GM12878 (cell line): ENCODE measurements at regions not wholly inside any gene's neighbourhood (a gene's known extent, or its start where the extent isn't known, plus 50 kb on each side); places are given as distances from the start of the nearest gene placed in this dataset.

ENCODE experiments used
- ATAC-seq: fragments of 200-7000 bp; cut with Tn5 transposase; 3 replicates; pipeline ENCODE4 v1.9.1; 2020; ENCODE audit warnings: mild to moderate bottlenecking, moderate library complexity
- BruUV-seq: library from RNA; stranded (reverse); fragments of 400-500 nt; replicated peaks from 2 replicates; lab custom pipeline; 2021; lab: Mats Ljungman, UMichigan
- CTCF ChIA-PET: fragments of 300-600 bp; sonication (Branson Sonifier 250); formaldehyde crosslinking; extraction: SDS; loops from one replicate; lab custom pipeline; 2021; ENCODE audit warnings: inconsistent platforms; lab: Yijun Ruan, JAX
- POLR2A ChIA-PET: fragments of 350-600 bp; formaldehyde crosslinking; extraction: SDS; loops from one replicate; lab custom pipeline; 2021; ENCODE audit warnings: inconsistent platforms; lab: Charles Lee
- RAD21 ChIA-PET: fragments of 300-600 bp; sonication (Branson Sonifier 250); formaldehyde crosslinking; loops from one replicate; lab custom pipeline; 2023; ENCODE audit warnings: antibody characterized with exemption; ENCODE audit not compliant: unreplicated experiment; lab: Charles Lee
- SMC1A ChIA-PET: fragments of 300-600 bp; sonication (Branson Sonifier 250); formaldehyde crosslinking; loops from one replicate; lab custom pipeline; 2023; ENCODE audit not compliant: unreplicated experiment, uncharacterized antibody; lab: Charles Lee
- DNase-seq: peaks from one replicate; pipeline ENCODE4 v3.0.0-alpha.2; 2011; ENCODE audit warnings: low read depth, low spot score
- FAIRE-seq: peaks from 3 replicates; lab custom pipeline; 2011; peaks lifted over from hg19 to GRCh38; lab: Jason Lieb, UNC
- H2AFZ ChIP-seq: 2 replicates; pipeline ENCODE4 v1.6.0; 2011; ENCODE audit warnings: low read depth, low read length, control low read depth; ENCODE audit not compliant: control insufficient read depth
- H3K27ac ChIP-seq: 2 replicates; pipeline ENCODE4 v1.5.1; 2011; ENCODE audit warnings: control low read depth; ENCODE audit not compliant: control insufficient read depth, insufficient read depth
- H3K27me3 ChIP-seq, 2 experiments: replicated peaks in 1 of 2; 2 replicates each; pipeline versions ENCODE4 v1.6.0 to v1.6.1; 2011; ENCODE audit warnings: low read length in 1 of 2; ENCODE audit not compliant: control insufficient read depth in 2 of 2, insufficient read depth in 2 of 2
- H3K36me3 ChIP-seq, 2 experiments: 2 replicates each; pipeline ENCODE4 v1.5.1; 2011; ENCODE audit warnings: low read length in 1 of 2; ENCODE audit not compliant: control insufficient read depth in 2 of 2, insufficient read depth in 2 of 2
- H3K4me1 ChIP-seq: 2 replicates; pipeline ENCODE4 v1.6.1; 2011; ENCODE audit warnings: mild to moderate bottlenecking, low read length, moderate library complexity, mixed read lengths; ENCODE audit not compliant: control insufficient read depth, insufficient read depth
- H3K4me2 ChIP-seq: 2 replicates; pipeline ENCODE4 v1.6.0; 2011; ENCODE audit warnings: control low read depth; ENCODE audit not compliant: control insufficient read depth, insufficient read depth
- H3K4me3 ChIP-seq: fragments of 200-600 bp; sonication (generic); 2 replicates; pipeline ENCODE4 v1.5.1; 2016
- H3K79me2 ChIP-seq: 2 replicates; pipeline ENCODE4 v1.6.0; 2011; ENCODE audit warnings: low read length; ENCODE audit not compliant: control insufficient read depth, insufficient read depth
- H3K9ac ChIP-seq: 2 replicates; pipeline ENCODE4 v1.8.0; 2011; ENCODE audit warnings: low read length, control low read depth, mixed read lengths; ENCODE audit not compliant: control insufficient read depth, insufficient read depth
- H3K9me3 ChIP-seq: replicated peaks from 3 replicates; pipeline ENCODE4 v1.5.1; 2011; ENCODE audit warnings: mild to moderate bottlenecking, low read length; ENCODE audit not compliant: control insufficient read depth, insufficient read depth
- H4K20me1 ChIP-seq: 2 replicates; pipeline ENCODE4 v1.6.0; 2011; ENCODE audit not compliant: control insufficient read depth, insufficient read depth
- CBX3 ChIP-seq: fragments of 200-600 bp; sonication (generic); IDR thresholded peaks from 2 replicates; pipeline ENCODE4 v1.6.1; 2016; ENCODE audit warnings: low read depth, borderline replicate concordance
- CEBPZ ChIP-seq: fragments of 150-350 bp; IDR thresholded peaks from 2 replicates; pipeline ENCODE4 v1.6.1; 2016; ENCODE audit warnings: low read depth, low read length
- CHD4 ChIP-seq: fragments of 200-600 bp; sonication (generic); IDR thresholded peaks from 2 replicates; pipeline ENCODE4 v1.6.1; 2016; ENCODE audit warnings: mild to moderate bottlenecking
- CREB1 ChIP-seq: IDR thresholded peaks from 2 replicates; pipeline ENCODE4 v1.6.1; 2012; ENCODE audit warnings: low read depth, mild to moderate bottlenecking, inconsistent platforms
- MTA3 ChIP-seq: IDR thresholded peaks from 2 replicates; pipeline ENCODE4 v1.6.1; 2012; ENCODE audit warnings: low read length, inconsistent platforms, borderline replicate concordance
- POLR2AphosphoS2 ChIP-seq: IDR thresholded peaks from 2 replicates; pipeline ENCODE4 v1.6.1; 2011; ENCODE audit warnings: low read depth, mild to moderate bottlenecking, low read length, improper control_type of control experiment, moderate library complexity
- PRDM15 ChIP-seq: fragments of 450-650 bp; formaldehyde crosslinking; IDR thresholded peaks from 2 replicates; pipeline ENCODE4 v1.4.0; 2020; ENCODE audit warnings: mild to moderate bottlenecking, moderate library complexity
- RFX5 ChIP-seq: IDR thresholded peaks from 2 replicates; pipeline ENCODE4 v1.6.1; 2011; ENCODE audit warnings: low read depth, low read length, improper control_type of control experiment
- SRF ChIP-seq, 2 experiments: IDR thresholded peaks; 2 replicates each; pipeline ENCODE4 v1.6.1; 2011; ENCODE audit warnings: low read depth in 2 of 2, low read length in 2 of 2, mild to moderate bottlenecking in 1 of 2, moderate library complexity in 1 of 2
- ZBED1 ChIP-seq: IDR thresholded peaks from 2 replicates; pipeline ENCODE4 v1.6.1; 2016; ENCODE audit warnings: borderline replicate concordance
- WGBS: methylation state at CpG from one replicate; pipeline ENCODE4 v1.1.6; 2016; ENCODE audit warnings: low lambda C conversion rate; ENCODE audit not compliant: insufficient replicate concordance, insufficient coverage; ENCODE audit errors: missing lambda C conversion rate; 5-methylcytosine and 5-hydroxymethylcytosine counted together
- in situ Hi-C: fragments of 300-500 bp; cut with MboI; formaldehyde crosslinking; loops from 9 replicates; pipeline ENCODE4 v1.14.3; 2018; ENCODE audit warnings: mixed read lengths
- intact Hi-C: fragments of 100-400 bp; cut with micrococcal nuclease; formaldehyde crosslinking; loops from one replicate; pipeline ENCODE4 v1.14.2; 2022; ENCODE audit not compliant: unreplicated experiment

GRCh38 chr9:36734737-36735136 is 162.0 kb downstream of the MELK start (continued):
- TF ChIP-seq PRDM15 (CRISPR knock-in tag), result no peak
- no peak for TF ChIP-seq ZBED1
- no peak for TF ChIP-seq RFX5
- no peak for TF ChIP-seq CREB1
- no peak for TF ChIP-seq SRF (IDR thresholded peaks at IDR 0.05; ENCODE audit: low read depth in 2 of 2, low read length in 2 of 2)
- no peak for TF ChIP-seq POLR2AphosphoS2

GRCh38 chr9:36736648-36737047 is 164.0 kb downstream of the MELK start:
- no peak overlapping the region for H3K27ac ChIP-seq
- no peak overlapping the region for H2AFZ ChIP-seq
- in situ Hi-C loops, result loop anchor here (25.0 kb wide), 1 partner anchor 324 kb away; the partner anchor contains the start of gene RNF38
- H3K4me3 ChIP-seq, result no peak overlapping the region
- no peaks in the 10 kb centered on the region for H3K9me3 ChIP-seq
- no peak overlapping the region for H3K4me2 ChIP-seq
- H3K27me3 ChIP-seq, result peaks cover 0 to 9% of the 10 kb centered on the region in 2 experiments
- no peaks in the 10 kb centered on the region for H3K36me3 ChIP-seq
- H3K79me2 ChIP-seq, result no peaks in the 10 kb centered on the region
- ChIA-PET POLR2A (no interaction called here), CTCF (no interaction called here), SMC1A (no interaction called here), RAD21 (no interaction called here)
- H4K20me1 ChIP-seq, result no peaks in the 10 kb centered on the region
- peaks cover 1% of the 10 kb centered on the region for H3K4me1 ChIP-seq
- TF ChIP-seq CHD4, result no peak
- no peak for TF ChIP-seq CEBPZ
- TF ChIP-seq MTA3, result no peak
- no peak for TF ChIP-seq CBX3
- WGBS, result 52% methylated on average over 5 of the region's 5 CpGs
- no peak for FAIRE-seq
- DNase-seq, result no peak
- intact Hi-C loops, result no loop called here
- no peak for ATAC-seq
- BruUV-seq, result no TSS peak
- H3K9ac ChIP-seq, result no peak overlapping the region
